Activated T-helper 1 cell treated with anti-CD3 and anti-CD28 coated beads, Interleukin-12 subunit alpha, Interleukin-12 subunit beta, Interleukin-2, Interleukin-4 antibody, amounts not matched to agents 30 ng/mL and 10 ng/mL and 1 ng/mL, durations not matched to agents 14 hours and 24 hours and 36 hours (primary cell): ENCODE measurements at regions not wholly inside any gene's neighbourhood (a gene's known extent, or its start where the extent isn't known, plus 50 kb on each side); places are given as distances from the start of the nearest gene placed in this dataset.
"Not testable (repeated sequence)": the region's sequence is repeated elsewhere in the genome, so short reads cannot be mapped to it uniquely, and the experiment has no call there.

ENCODE experiments used
- DNase-seq: peaks from one replicate; pipeline ENCODE4 v3.0.0; 2021; ENCODE audit warnings: low spot score
- H3K27ac Mint-ChIP-seq: one replicate; pipeline ENCODE4 v1.8.0; 2021; ENCODE audit warnings: mild to moderate bottlenecking, mixed read lengths
- H3K27me3 Mint-ChIP-seq: one replicate; pipeline ENCODE4 v1.8.0; 2022; ENCODE audit warnings: mild to moderate bottlenecking, moderate library complexity, mixed read lengths; ENCODE audit not compliant: insufficient read depth
- H3K36me3 Mint-ChIP-seq: one replicate; pipeline ENCODE4 v1.8.0; 2021; ENCODE audit warnings: low read depth, mixed read lengths
- H3K4me1 Mint-ChIP-seq: one replicate; pipeline ENCODE4 v1.8.0; 2021; ENCODE audit warnings: low read depth, mixed read lengths
- H3K4me3 Mint-ChIP-seq: one replicate; pipeline ENCODE4 v1.8.0; 2021; ENCODE audit warnings: mild to moderate bottlenecking, moderate library complexity, mixed read lengths
- H3K9me3 Mint-ChIP-seq: one replicate; pipeline ENCODE4 v1.8.0; 2021; ENCODE audit warnings: mixed read lengths
- intact Hi-C: fragments of 100-400 bp; cut with micrococcal nuclease; formaldehyde crosslinking; loops from one replicate; pipeline ENCODE4 v1.15.1; 2024

DNA sequence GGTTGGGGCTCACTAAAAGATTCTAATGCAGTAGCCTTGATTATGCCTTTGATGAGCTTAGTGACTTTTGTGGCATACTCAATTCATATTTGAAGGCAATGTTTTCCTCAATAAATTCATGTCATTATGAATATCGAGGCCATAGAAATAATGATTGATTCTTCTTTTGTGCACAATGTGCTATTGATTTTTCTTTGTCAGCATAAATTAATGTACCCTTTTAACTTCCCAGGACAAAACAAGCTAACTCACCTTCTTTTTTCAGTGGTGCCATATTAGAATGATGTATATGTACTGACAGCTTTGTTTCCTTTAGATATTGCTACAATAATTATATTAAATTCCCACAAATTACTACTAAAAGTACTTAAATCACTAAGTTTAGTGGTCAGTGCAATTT lies 484.3 kb upstream of the HS3ST5 start:
- H3K4me3 Mint-ChIP-seq, result no peak overlapping the region
- intact Hi-C loops, result no loop called here
- no peaks in the 10 kb centered on the region for H3K9me3 Mint-ChIP-seq
- no peaks in the 10 kb centered on the region for H3K36me3 Mint-ChIP-seq
- no peak overlapping the region for H3K27ac Mint-ChIP-seq
- H3K27me3 Mint-ChIP-seq, result no peaks in the 10 kb centered on the region
- DNase-seq, result no peak
- no peaks in the 10 kb centered on the region for H3K4me1 Mint-ChIP-seq

DNA sequence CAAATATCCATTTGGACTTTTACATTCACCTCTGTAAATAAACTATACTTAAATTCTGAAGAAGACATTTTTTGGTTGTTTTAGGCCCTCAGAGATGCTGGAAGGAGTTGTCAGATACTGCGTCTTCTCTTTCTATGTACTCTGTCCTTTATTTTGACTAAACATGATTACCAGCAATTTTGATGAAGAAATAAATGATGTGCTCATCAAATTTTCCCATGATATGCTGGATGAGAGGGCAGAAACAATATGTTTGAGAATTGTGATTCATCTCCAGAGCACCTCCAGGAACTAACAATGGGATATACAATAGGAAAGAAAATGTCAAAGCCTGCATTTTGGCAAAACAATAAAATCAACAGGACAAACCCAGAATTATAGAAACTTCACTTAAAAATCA lies 481.6 kb upstream of the HS3ST5 start:
- Mint-ChIP-seq H3K4me3 (no peak overlapping the region), H3K4me1 (no peaks in the 10 kb centered on the region), H3K36me3 (no peaks in the 10 kb centered on the region), H3K9me3 (no peaks in the 10 kb centered on the region), H3K27me3 (no peaks in the 10 kb centered on the region), H3K27ac (no peak overlapping the region)
- intact Hi-C loops, result no loop called here
- DNase-seq, result no peak

DNA sequence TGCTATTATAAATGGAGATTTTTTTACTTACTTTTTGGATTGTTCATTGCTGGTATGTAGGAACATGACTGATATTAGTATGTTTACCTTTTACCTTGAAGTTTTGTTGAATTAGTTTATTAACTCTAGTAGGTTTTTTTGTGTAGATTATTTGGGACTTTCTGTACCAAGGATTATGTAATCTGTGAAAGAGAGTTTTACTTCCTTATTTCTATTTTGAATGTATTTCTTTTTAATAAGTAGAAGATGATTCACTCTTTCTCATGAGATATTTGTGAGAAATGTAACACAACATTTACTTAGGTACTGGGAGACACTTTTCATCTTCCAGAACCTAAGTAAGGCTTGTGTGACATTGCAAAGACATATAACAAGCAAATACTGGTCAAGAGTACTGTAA lies 473.9 kb upstream of the HS3ST5 start:
- Mint-ChIP-seq H3K9me3 (peaks cover 3% of the 10 kb centered on the region), H3K27ac (no peak overlapping the region), H3K36me3 (no peaks in the 10 kb centered on the region), H3K4me3 (no peak overlapping the region), H3K27me3 (no peaks in the 10 kb centered on the region), H3K4me1 (no peaks in the 10 kb centered on the region)
- intact Hi-C loops, result no loop called here
- no peak for DNase-seq

DNA sequence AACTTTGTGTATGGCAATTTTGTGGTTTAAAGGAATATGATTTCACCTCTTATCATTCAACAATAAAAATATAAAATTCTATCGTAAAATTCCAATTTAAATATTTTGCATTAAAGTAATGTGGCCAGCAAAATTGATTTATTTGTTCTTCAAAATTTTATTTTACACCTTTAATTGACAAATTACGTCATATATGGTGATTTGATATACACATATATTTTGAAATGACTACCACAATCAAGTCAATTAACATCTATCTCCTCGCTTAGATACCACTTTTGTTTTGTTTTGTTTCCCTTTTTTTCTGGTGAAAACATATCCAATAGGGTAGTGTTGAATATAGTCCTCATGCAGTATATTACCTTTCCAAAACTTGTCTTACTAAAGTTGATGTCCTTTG lies 467.6 kb upstream of the HS3ST5 start:
- Mint-ChIP-seq H3K4me1 (no peaks in the 10 kb centered on the region), H3K4me3 (no peak overlapping the region), H3K36me3 (no peaks in the 10 kb centered on the region), H3K27me3 (no peaks in the 10 kb centered on the region), H3K27ac (no peak overlapping the region), H3K9me3 (peaks cover 1% of the 10 kb centered on the region)
- no peak for DNase-seq
- intact Hi-C loops, result no loop called here

DNA sequence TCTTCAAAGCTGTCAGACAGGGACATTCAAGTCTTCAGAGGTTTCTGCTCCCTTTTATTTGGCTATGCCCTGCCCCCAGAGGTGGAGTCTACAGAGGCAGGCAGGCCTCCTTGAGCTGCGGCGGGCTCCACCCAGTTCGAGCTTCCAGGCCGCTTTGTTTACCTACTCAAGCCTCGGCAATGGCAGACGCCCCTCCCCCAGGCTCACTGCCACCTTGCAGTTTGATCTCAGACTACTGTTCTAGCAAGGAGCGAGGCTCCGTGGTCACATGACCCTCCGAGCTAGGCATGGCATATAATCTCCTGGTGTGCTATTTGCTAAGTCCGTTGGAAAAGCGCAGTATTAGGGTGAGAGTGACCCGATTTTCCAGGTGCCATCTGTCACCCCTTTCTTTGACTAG lies 462.6 kb upstream of the HS3ST5 start:
- H3K27ac Mint-ChIP-seq, H3K4me1 Mint-ChIP-seq: not testable (repeated sequence)

DNA sequence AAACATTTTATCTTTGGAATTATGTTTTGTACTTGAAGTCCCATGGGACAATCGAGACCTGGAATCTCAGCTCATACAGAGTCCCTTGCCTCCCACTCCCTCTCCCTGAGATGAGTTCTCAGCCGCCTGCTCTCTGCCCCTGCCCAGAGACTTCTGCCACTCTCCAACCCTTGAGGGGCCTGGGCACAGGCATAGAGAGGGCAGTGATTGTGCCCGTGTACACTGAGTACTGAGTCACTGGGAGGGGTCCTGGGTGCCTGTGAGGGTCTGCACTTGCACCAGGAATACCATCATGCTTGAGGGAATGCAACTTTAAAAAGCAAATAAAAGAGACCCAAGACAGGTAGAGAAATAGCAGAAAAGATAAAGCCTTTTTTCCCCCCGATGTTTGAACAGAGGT lies 453.8 kb upstream of the HS3ST5 start:
- intact Hi-C loops, result no loop called here
- H3K4me3 Mint-ChIP-seq, result no peak overlapping the region
- no peak for DNase-seq
- no peaks in the 10 kb centered on the region for H3K27me3 Mint-ChIP-seq
- H3K4me1 Mint-ChIP-seq, result no peaks in the 10 kb centered on the region
- no peak overlapping the region for H3K27ac Mint-ChIP-seq
- H3K9me3 Mint-ChIP-seq, result no peaks in the 10 kb centered on the region
- H3K36me3 Mint-ChIP-seq, result no peaks in the 10 kb centered on the region

More for the DNA sequence above, 462.6 kb upstream of the HS3ST5 start:
- H3K4me3 Mint-ChIP-seq, H3K36me3 Mint-ChIP-seq, DNase-seq, H3K27me3 Mint-ChIP-seq, intact Hi-C loops: not testable (repeated sequence)
- peaks cover 16% of the 10 kb centered on the region for H3K9me3 Mint-ChIP-seq

DNA sequence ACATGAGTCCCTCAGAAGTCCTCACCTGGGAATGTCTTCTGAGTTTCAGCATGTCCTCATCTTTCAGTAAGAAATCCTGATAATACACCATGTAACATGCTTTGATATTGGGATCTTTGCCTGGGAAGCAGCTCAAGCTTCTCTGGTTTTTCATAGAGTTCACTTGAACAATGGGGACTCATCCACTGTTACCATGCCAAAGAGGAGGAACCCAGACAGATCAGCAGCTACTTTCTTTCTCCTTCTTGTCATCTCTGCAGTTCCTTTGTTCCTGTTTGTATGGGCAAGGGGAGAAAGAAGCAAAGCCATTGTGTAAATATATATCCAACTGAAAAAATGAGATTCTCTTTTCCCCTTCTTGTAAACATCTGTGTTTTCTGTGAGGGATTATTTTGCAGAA lies 450.6 kb upstream of the HS3ST5 start:
- Mint-ChIP-seq H3K27ac (no peak overlapping the region), H3K4me3 (no peak overlapping the region), H3K9me3 (no peaks in the 10 kb centered on the region), H3K4me1 (no peaks in the 10 kb centered on the region), H3K36me3 (no peaks in the 10 kb centered on the region), H3K27me3 (no peaks in the 10 kb centered on the region)
- intact Hi-C loops, result no loop called here
- DNase-seq, result no peak

DNA sequence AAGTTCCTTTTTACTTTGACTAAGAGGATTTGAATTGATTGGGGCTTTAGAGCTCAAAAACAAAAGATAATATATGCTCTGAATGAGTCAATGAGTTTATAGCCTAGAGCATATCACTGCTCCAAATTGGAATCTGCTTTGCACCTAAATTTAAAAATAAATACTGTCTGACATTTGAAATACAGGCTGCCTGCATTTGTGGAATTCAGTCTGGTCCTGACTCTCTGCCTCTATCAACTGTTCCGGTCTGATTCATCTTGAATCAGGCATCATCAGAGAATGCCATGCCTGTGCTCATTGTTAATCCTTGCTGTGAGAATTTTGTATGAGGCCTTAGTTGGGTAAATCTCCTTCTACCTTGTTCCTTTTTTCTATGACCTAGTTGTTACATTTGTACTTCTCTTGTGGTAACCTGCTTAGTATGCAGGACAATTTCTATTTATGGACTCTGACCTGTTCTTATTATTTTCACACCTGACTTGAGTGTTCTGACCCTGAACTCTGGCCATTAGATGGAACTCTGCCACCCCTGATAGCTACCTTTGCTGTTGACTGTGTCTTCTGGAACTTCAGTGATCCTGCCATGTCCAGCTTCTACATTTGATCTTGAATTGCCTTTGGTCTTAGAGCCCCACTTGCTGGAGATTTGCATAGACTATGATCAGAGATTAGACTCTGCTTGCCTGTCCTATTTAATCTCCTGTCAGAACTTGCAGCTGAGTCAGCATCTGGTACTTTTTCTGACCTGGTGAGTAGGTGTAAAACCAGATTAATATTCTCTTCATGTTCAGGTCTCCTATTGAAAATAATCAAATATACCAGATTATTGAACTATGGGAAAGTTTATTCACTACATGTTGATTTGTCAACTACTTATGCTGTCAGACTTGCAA lies 442.7 kb upstream of the HS3ST5 start:
- no peaks in the 10 kb centered on the region for H3K27me3 Mint-ChIP-seq
- no peaks in the 10 kb centered on the region for H3K4me1 Mint-ChIP-seq
- no peak overlapping the region for H3K27ac Mint-ChIP-seq
- no peaks in the 10 kb centered on the region for H3K36me3 Mint-ChIP-seq
- peaks cover 3% of the 10 kb centered on the region for H3K9me3 Mint-ChIP-seq
- intact Hi-C loops, result no loop called here
- H3K4me3 Mint-ChIP-seq, result no peak overlapping the region
- no peak for DNase-seq

DNA sequence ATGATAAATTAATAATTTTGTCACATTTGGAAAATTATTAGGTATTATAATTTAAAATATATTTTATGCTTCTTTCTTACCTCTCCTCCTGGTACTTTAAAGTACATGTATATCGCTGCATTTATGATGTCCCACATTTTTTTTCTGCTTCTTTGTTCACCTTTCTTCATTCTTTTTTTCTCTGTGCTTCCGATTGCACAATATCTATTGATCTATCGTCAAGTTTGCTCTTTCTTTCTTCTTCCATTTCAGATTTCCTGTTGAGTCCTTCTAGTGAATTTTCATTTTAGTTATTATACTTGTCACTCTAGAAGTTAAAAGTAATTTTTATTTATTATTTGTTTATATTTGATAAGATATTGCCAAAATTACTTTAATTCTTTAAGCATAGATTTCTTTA lies 441.0 kb upstream of the HS3ST5 start:
- Mint-ChIP-seq H3K27ac (no peak overlapping the region), H3K4me3 (no peak overlapping the region), H3K9me3 (peaks cover 3% of the 10 kb centered on the region), H3K36me3 (no peaks in the 10 kb centered on the region), H3K27me3 (no peaks in the 10 kb centered on the region), H3K4me1 (no peaks in the 10 kb centered on the region)
- intact Hi-C loops, result no loop called here
- DNase-seq, result no peak

DNA sequence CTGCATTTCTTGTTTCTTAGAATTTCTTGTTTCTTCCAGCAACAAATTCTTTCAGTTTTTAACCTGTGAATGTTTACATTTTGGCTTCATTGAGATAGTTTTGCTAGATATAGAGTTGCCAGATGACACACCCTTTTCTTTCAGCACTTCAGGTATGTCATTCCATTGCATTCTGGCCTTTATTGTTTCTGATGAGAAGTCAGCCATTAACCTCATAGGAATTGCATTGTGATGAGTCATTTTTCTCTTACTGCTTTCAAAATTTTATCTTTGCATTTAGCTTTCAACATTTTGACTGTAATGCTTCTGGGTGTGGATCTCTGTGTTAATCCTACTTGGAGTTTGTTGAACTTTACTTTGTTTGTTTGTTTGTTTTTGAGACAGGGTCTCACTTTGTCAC lies 440.3 kb upstream of the HS3ST5 start:
- Mint-ChIP-seq H3K27ac (no peak overlapping the region), H3K4me3 (no peak overlapping the region), H3K9me3 (peaks cover 3% of the 10 kb centered on the region), H3K27me3 (no peaks in the 10 kb centered on the region), H3K4me1 (no peaks in the 10 kb centered on the region), H3K36me3 (no peaks in the 10 kb centered on the region)
- DNase-seq, result no peak
- intact Hi-C loops, result no loop called here

DNA sequence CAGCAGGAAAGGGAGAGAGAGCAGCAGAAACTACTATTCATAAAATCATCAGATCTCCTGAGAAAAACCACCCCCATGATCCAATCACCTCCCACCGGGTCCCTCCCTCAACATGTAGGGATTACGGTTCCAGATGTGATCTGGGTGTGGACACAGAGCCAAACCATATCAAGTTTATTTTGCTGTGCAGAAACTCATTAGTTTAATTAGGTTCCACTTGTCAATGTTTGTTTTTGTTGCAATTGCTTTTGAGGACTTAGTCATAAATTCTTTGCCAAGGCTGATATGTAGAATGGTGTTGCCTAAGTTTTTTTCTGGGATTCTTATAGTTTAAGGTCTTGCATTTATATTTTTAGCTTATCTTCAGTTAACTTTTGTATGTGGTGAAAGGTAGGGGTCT lies 422.0 kb upstream of the HS3ST5 start:
- H3K36me3 Mint-ChIP-seq, result no peaks in the 10 kb centered on the region
- no peak overlapping the region for H3K4me3 Mint-ChIP-seq
- no peaks in the 10 kb centered on the region for H3K27me3 Mint-ChIP-seq
- H3K27ac Mint-ChIP-seq, result no peak overlapping the region
- intact Hi-C loops, result no loop called here
- DNase-seq, result no peak
- H3K9me3 Mint-ChIP-seq, result peaks cover 8% of the 10 kb centered on the region
- no peaks in the 10 kb centered on the region for H3K4me1 Mint-ChIP-seq

DNA sequence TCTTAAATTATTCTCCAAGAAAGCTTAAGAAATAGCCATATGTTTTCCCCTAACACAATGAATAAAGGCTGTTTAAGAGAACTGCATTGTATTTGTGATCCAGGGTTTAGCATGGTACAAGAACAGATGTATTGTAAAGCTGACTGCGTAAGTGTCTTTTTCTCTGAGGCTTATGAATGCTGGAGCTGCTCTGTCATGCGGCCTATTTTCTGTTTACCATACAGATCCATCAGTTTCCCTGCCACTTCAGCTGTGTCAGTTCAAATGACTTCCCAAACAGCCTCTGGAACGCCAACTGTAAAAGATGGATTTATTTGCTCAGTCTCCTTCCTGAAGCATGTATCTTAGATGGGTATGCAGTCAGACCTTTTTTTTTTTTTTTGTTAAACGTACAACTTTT lies 419.3 kb upstream of the HS3ST5 start:
- no peak overlapping the region for H3K4me3 Mint-ChIP-seq
- no peaks in the 10 kb centered on the region for H3K27me3 Mint-ChIP-seq
- DNase-seq, result no peak
- H3K36me3 Mint-ChIP-seq, result no peaks in the 10 kb centered on the region
- no peaks in the 10 kb centered on the region for H3K4me1 Mint-ChIP-seq
- no peaks in the 10 kb centered on the region for H3K9me3 Mint-ChIP-seq
- intact Hi-C loops, result no loop called here
- H3K27ac Mint-ChIP-seq, result no peak overlapping the region

DNA sequence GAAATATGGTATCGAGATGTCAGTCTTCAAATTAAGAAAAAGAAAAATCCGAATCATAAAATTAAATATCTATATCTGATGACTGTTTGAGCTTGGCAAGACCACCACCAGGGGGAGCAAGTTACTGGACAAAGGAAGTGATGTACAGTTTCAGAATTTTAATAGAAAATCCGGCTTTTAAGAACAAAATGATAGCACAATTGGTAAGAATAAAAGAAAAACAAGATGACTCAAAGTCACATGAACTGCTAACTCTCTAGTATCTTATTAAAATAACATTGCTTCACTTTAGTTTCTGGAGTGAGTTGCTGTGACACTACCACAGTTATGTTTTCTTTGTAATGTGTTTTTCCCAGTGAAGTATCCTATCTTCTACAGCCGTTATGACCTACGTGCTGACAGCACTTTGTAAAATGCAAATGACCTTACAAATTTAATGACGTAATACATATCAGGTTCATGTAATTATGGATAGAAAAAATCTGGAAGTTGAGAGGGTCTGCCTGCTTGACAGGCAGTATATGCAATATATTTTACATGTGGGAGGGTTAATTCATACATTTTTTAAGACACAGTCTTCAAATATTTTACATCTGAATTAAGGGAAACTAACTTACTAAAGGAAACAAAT lies 405.3 kb upstream of the HS3ST5 start:
- intact Hi-C loops, result loop anchor here (1.0 kb wide), 1 partner anchor 1148 kb away; no protein-coding TSS in a partner anchor
- no peak for DNase-seq
- H3K27me3 Mint-ChIP-seq, result no peaks in the 10 kb centered on the region
- no peaks in the 10 kb centered on the region for H3K4me1 Mint-ChIP-seq
- no peak overlapping the region for H3K27ac Mint-ChIP-seq
- no peaks in the 10 kb centered on the region for H3K36me3 Mint-ChIP-seq
- no peaks in the 10 kb centered on the region for H3K9me3 Mint-ChIP-seq
- H3K4me3 Mint-ChIP-seq, result no peak overlapping the region
